ENCODE measurements at regions not wholly inside any gene's neighbourhood (a gene's known extent, or its start where the extent isn't known, plus 50 kb on each side); places are given as distances from the start of the nearest gene placed in this dataset.

GRCh38 chr15:38631119-38632075 is 66.8 kb upstream of the RASGRP1 start:
- TF ChIP-seq POLR2A (IDR thresholded peaks at IDR 0.05) (no peak), CTCF (IDR thresholded peaks at IDR 0.05 in 4 of 5, conservative IDR thresholded peaks at IDR 0.05 in 1 of 5) (no peak)
